IMR-90 (cell line): ENCODE measurements at regions not wholly inside any gene's neighbourhood (a gene's known extent, or its start where the extent isn't known, plus 50 kb on each side); places are given as distances from the start of the nearest gene placed in this dataset.

ENCODE experiments used
- ATAC-seq: fragments of 200-7000 bp; cut with Tn5 transposase; 2 replicates; pipeline ENCODE4 v1.9.1; 2020; ENCODE audit warnings: low read depth, mild to moderate bottlenecking, moderate library complexity
- BruUV-seq: library from RNA; stranded (reverse); fragments of 400-500 nt; replicated peaks from 2 replicates; lab custom pipeline; 2021; lab: Mats Ljungman, UMichigan
- CTCF ChIA-PET: fragments of 300-600 bp; formaldehyde crosslinking; extraction: SDS; loops from one replicate; lab custom pipeline; 2021; ENCODE audit warnings: antibody characterized with exemption; lab: Yijun Ruan, JAX
- POLR2A ChIA-PET: fragments of 300-600 bp; sonication (Branson Sonifier 250); formaldehyde crosslinking; loops from one replicate; lab custom pipeline; 2022; ENCODE audit warnings: antibody characterized with exemption; ENCODE audit not compliant: unreplicated experiment; lab: Charles Lee
- DNase-seq: peaks from one replicate; pipeline ENCODE4 v3.0.0; 2013
- H2AFZ ChIP-seq: replicated peaks from 2 replicates; pipeline ENCODE3; 2013; ENCODE audit warnings: low read length, mild to moderate bottlenecking; ENCODE audit not compliant: poor library complexity
- H2AK5ac ChIP-seq: 2 replicates; pipeline ENCODE4 v1.6.1; 2013; ENCODE audit warnings: low read depth, low read length, inconsistent platforms
- H2AK9ac ChIP-seq: replicated peaks from 2 replicates; pipeline ENCODE3; 2013; ENCODE audit warnings: mild to moderate bottlenecking, low read depth, low read length, moderate library complexity; ENCODE audit not compliant: poor library complexity
- H2BK120ac ChIP-seq: 2 replicates; pipeline ENCODE4 v1.6.1; 2013; ENCODE audit warnings: low read depth, low read length, inconsistent platforms
- H2BK15ac ChIP-seq: 3 replicates; pipeline ENCODE4 v1.6.1; 2013; ENCODE audit warnings: low read depth, low read length, inconsistent platforms
- H2BK20ac ChIP-seq: 2 replicates; pipeline ENCODE4 v1.6.1; 2013; ENCODE audit warnings: low read depth, mild to moderate bottlenecking, inconsistent platforms, low read length, moderate library complexity
- H2BK5ac ChIP-seq: 2 replicates; pipeline ENCODE4 v1.6.1; 2013; ENCODE audit warnings: mild to moderate bottlenecking, low read depth, low read length, inconsistent platforms; ENCODE audit not compliant: poor library complexity, severe bottlenecking
- H3K14ac ChIP-seq: replicated peaks from 2 replicates; pipeline ENCODE4 v1.6.1; 2013; ENCODE audit warnings: low read depth, low read length, inconsistent platforms
- H3K18ac ChIP-seq: 2 replicates; pipeline ENCODE4 v1.6.1; 2013; ENCODE audit warnings: low read depth, low read length, control low read depth
- H3K23ac ChIP-seq: 2 replicates; pipeline ENCODE4 v1.6.1; 2013; ENCODE audit warnings: low read depth, low read length, inconsistent platforms
- H3K27ac ChIP-seq: 2 replicates; pipeline ENCODE4 v1.5.1; 2013; ENCODE audit warnings: mild to moderate bottlenecking, control low read depth, low read length; ENCODE audit not compliant: insufficient read depth
- H3K27me3 ChIP-seq: 2 replicates; pipeline ENCODE4 v1.6.1; 2013; ENCODE audit warnings: low read length; ENCODE audit not compliant: control insufficient read depth, insufficient read depth
- H3K36me3 ChIP-seq: 2 replicates; pipeline ENCODE4 v1.6.1; 2013; ENCODE audit warnings: low read length, mixed read lengths; ENCODE audit not compliant: control insufficient read depth, insufficient read depth
- H3K4ac ChIP-seq: 2 replicates; pipeline ENCODE4 v1.6.1; 2013; ENCODE audit warnings: low read depth, low read length, inconsistent platforms
- H3K4me1 ChIP-seq: 2 replicates; pipeline ENCODE4 v1.6.1; 2013; ENCODE audit warnings: low read length, mixed read lengths; ENCODE audit not compliant: control insufficient read depth, insufficient read depth
- H3K4me2 ChIP-seq: 2 replicates; pipeline ENCODE4 v1.6.1; 2013; ENCODE audit warnings: low read depth, mild to moderate bottlenecking, control low read depth, low read length, moderate library complexity
- H3K4me3 ChIP-seq: 2 replicates; pipeline ENCODE4 v1.5.1; 2013; ENCODE audit warnings: low read depth, mild to moderate bottlenecking, control low read depth, low read length, moderate library complexity; ENCODE audit not compliant: insufficient read depth
- H3K56ac ChIP-seq: 2 replicates; pipeline ENCODE4 v1.6.1; 2013; ENCODE audit warnings: low read length, inconsistent platforms; ENCODE audit not compliant: insufficient read depth; ENCODE audit errors: extremely low read depth
- H3K79me1 ChIP-seq, 2 experiments: 2 replicates each; pipeline ENCODE4 v1.6.1; 2013; ENCODE audit warnings: low read length in 2 of 2, inconsistent platforms in 1 of 2, low read depth in 1 of 2
- H3K9ac ChIP-seq: 2 replicates; pipeline ENCODE4 v1.6.1; 2013; ENCODE audit warnings: low read depth, low read length, control low read depth
- H3K9me1 ChIP-seq: 2 replicates; pipeline ENCODE4 v1.6.1; 2013; ENCODE audit warnings: low read length, inconsistent platforms; ENCODE audit not compliant: insufficient read depth
- H3K9me3 ChIP-seq: 2 replicates; pipeline ENCODE4 v1.6.1; 2013; ENCODE audit warnings: low read length; ENCODE audit not compliant: control insufficient read depth, insufficient read depth
- H4K20me1 ChIP-seq: 2 replicates; pipeline ENCODE4 v1.6.1; 2013; ENCODE audit warnings: low read length, inconsistent platforms; ENCODE audit not compliant: insufficient read depth
- H4K5ac ChIP-seq: 2 replicates; pipeline ENCODE4 v1.6.1; 2013; ENCODE audit warnings: mild to moderate bottlenecking, low read depth, low read length, control low read depth
- H4K8ac ChIP-seq, 2 experiments: 2 replicates each; pipeline ENCODE4 v1.6.1; 2013; ENCODE audit warnings: low read depth in 2 of 2, low read length in 2 of 2, control low read depth in 1 of 2, inconsistent platforms in 1 of 2
- H4K91ac ChIP-seq: 2 replicates; pipeline ENCODE4 v1.6.1; 2013; ENCODE audit warnings: low read depth, low read length, inconsistent platforms; ENCODE audit not compliant: insufficient read depth
- BHLHE40 ChIP-seq: fragments of 150-350 bp; IDR thresholded peaks from 2 replicates; pipeline ENCODE4 v1.6.1; 2016; ENCODE audit warnings: mild to moderate bottlenecking, low read depth, low read length
- CEBPB ChIP-seq: IDR thresholded peaks from 2 replicates; pipeline ENCODE4 v1.6.1; 2012; ENCODE audit warnings: low read depth, low read length, improper control_type of control experiment
- CHD1 ChIP-seq: IDR thresholded peaks from 2 replicates; pipeline ENCODE4 v1.6.1; 2012; ENCODE audit warnings: low read depth, low read length, improper control_type of control experiment
- FOS ChIP-seq: fragments of 150-350 bp; IDR thresholded peaks from 2 replicates; pipeline ENCODE4 v1.6.1; 2016; ENCODE audit warnings: low read depth, low read length
- MAFK ChIP-seq: IDR thresholded peaks from 2 replicates; pipeline ENCODE4 v1.6.1; 2012; ENCODE audit warnings: low read depth, low read length, improper control_type of control experiment
- MAZ ChIP-seq: IDR thresholded peaks from 2 replicates; pipeline ENCODE4 v1.6.1; 2012; ENCODE audit warnings: low read depth, mild to moderate bottlenecking, low read length, improper control_type of control experiment, moderate library complexity, borderline replicate concordance
- MXI1 ChIP-seq: IDR thresholded peaks from 2 replicates; pipeline ENCODE4 v1.6.1; 2012; ENCODE audit warnings: low read depth, mild to moderate bottlenecking, low read length, moderate library complexity, borderline replicate concordance
- NFE2L2 ChIP-seq: fragments of 150-350 bp; IDR thresholded peaks from 2 replicates; pipeline ENCODE4 v1.6.1; 2016; ENCODE audit warnings: low read depth, mild to moderate bottlenecking, low read length
- POLR2A ChIP-seq: IDR thresholded peaks from 2 replicates; pipeline ENCODE4 v1.6.1; 2012; ENCODE audit warnings: mild to moderate bottlenecking, low read depth, low read length
- RAD21 ChIP-seq: IDR thresholded peaks from 2 replicates; pipeline ENCODE4 v1.6.1; 2012; ENCODE audit warnings: low read length, improper control_type of control experiment
- RCOR1 ChIP-seq: IDR thresholded peaks from 2 replicates; pipeline ENCODE4 v1.6.1; 2012; ENCODE audit warnings: mild to moderate bottlenecking, low read length, improper control_type of control experiment; ENCODE audit not compliant: insufficient replicate concordance
- RFX5 ChIP-seq: IDR thresholded peaks from 2 replicates; pipeline ENCODE4 v1.8.0; 2012; ENCODE audit warnings: low read depth, mild to moderate bottlenecking, low read length, moderate library complexity
- SMC3 ChIP-seq: fragments of 150-350 bp; IDR thresholded peaks from 2 replicates; pipeline ENCODE4 v1.6.1; 2016; ENCODE audit warnings: low read depth, mild to moderate bottlenecking, antibody characterized with exemption, low read length, moderate library complexity
- WGBS, 2 experiments: methylation state at CpG; one replicate each; pipeline versions ENCODE4 v1.1.5 to v1.1.7; 2013; ENCODE audit warnings: missing lambda C conversion rate in 2 of 2; ENCODE audit not compliant: insufficient read length in 1 of 2; ENCODE audit errors: extremely low coverage in 2 of 2; 5-methylcytosine and 5-hydroxymethylcytosine counted together
- dilution Hi-C: fragments of 300-500 bp; cut with HindIII; formaldehyde crosslinking; loops from one replicate; pipeline ENCODE4 v1.14.3; 2018; ENCODE audit warnings: low sequenced_read_pairs; ENCODE audit not compliant: unreplicated experiment
- in situ Hi-C: fragments of 300-500 bp; cut with MboI; formaldehyde crosslinking; loops from 3 replicates; pipeline ENCODE4 v1.14.3; 2019; ENCODE audit warnings: low sequenced_read_pairs, inconsistent platforms, mixed read lengths
- intact Hi-C: fragments of 100-400 bp; cut with micrococcal nuclease; formaldehyde crosslinking; loops from 2 replicates; pipeline ENCODE4 v1.10.0; 2022
- TF ChIP-seq, protein P1 (sequence below): fragments of 150-350 bp; IDR thresholded peaks from 2 replicates; pipeline ENCODE4 v1.6.1; 2016; ENCODE audit warnings: low read depth, mild to moderate bottlenecking, low read length, moderate library complexity, borderline replicate concordance
- TF ChIP-seq, protein P2 (sequence below): conservative IDR thresholded peaks from 2 replicates; pipeline ENCODE4 v1.5.1; 2012; ENCODE audit warnings: mild to moderate bottlenecking, low read depth, low read length, improper control_type of control experiment
- TF ChIP-seq, protein P3 (sequence below): fragments of 150-350 bp; IDR thresholded peaks from 2 replicates; pipeline ENCODE4 v1.6.1; 2017; ENCODE audit warnings: mild to moderate bottlenecking, antibody characterized with exemption, low read length, low read depth

DNA sequence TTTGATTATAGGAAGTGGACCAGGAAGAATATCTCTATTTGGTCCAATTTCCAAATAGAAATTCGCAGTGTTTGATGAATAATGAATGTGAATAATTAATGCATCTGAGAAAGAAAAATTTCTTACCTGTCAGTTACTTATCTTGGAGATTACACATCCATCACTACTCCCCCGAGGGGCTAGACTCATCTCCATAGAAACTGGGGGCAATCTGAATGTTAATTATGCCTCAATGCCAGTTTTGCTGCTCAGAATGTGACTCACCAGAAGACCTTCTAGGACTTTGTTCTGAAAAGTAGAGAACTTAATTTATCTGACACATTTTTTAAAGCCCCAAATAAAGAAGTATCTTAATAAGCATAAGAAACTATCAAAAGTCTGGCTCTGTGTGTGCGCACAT, 233.4 kb upstream of the NR4A3 start:
- ATAC-seq (no peak), DNase-seq (no peak)
- no peak overlapping the region for H2AK5ac ChIP-seq
- H3K18ac ChIP-seq: no peak overlapping the region
- no peak overlapping the region for H3K56ac ChIP-seq
- H3K36me3 ChIP-seq: no peaks in the 10 kb centered on the region
- intact Hi-C loops: no loop called here
- no peak overlapping the region for H2BK15ac ChIP-seq
- no peak overlapping the region for H2AFZ ChIP-seq
- no peak overlapping the region for H2BK120ac ChIP-seq
- no peak overlapping the region for H3K4me3 ChIP-seq
- no peak overlapping the region for H3K4ac ChIP-seq
- no CpG with 5 or more reads among the region's 3 CpGs for WGBS, 2 experiments
- in situ Hi-C loops: no loop called here
- dilution Hi-C loops: no loop called here
- no peaks in the 10 kb centered on the region for H4K20me1 ChIP-seq
- H3K27ac ChIP-seq: no peak overlapping the region
- no peak overlapping the region for H4K5ac ChIP-seq
- no peaks in the 10 kb centered on the region for H3K79me1 ChIP-seq
- BruUV-seq: no TSS peak
- CTCF ChIA-PET: no interaction called here
- no peak overlapping the region for H3K9ac ChIP-seq
- POLR2A ChIA-PET: no interaction called here
- H3K23ac ChIP-seq: no peak overlapping the region
- H2AK9ac ChIP-seq: no peak overlapping the region
- H3K9me3 ChIP-seq: peaks cover 3% of the 10 kb centered on the region; the same call in 1 of the 2 replicates
- TF ChIP-seq, protein P1, sequence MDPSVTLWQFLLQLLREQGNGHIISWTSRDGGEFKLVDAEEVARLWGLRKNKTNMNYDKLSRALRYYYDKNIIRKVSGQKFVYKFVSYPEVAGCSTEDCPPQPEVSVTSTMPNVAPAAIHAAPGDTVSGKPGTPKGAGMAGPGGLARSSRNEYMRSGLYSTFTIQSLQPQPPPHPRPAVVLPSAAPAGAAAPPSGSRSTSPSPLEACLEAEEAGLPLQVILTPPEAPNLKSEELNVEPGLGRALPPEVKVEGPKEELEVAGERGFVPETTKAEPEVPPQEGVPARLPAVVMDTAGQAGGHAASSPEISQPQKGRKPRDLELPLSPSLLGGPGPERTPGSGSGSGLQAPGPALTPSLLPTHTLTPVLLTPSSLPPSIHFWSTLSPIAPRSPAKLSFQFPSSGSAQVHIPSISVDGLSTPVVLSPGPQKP: no peak
- TF ChIP-seq FOS (no peak), RCOR1 (no peak), RAD21 (no peak), MXI1 (no peak), RFX5 (no peak), MAZ (no peak), BHLHE40 (no peak), MAFK (no peak), SMC3 (no peak), NFE2L2 (no peak), POLR2A (no peak), CEBPB (no peak), CHD1 (no peak)
- TF ChIP-seq, protein P2, sequence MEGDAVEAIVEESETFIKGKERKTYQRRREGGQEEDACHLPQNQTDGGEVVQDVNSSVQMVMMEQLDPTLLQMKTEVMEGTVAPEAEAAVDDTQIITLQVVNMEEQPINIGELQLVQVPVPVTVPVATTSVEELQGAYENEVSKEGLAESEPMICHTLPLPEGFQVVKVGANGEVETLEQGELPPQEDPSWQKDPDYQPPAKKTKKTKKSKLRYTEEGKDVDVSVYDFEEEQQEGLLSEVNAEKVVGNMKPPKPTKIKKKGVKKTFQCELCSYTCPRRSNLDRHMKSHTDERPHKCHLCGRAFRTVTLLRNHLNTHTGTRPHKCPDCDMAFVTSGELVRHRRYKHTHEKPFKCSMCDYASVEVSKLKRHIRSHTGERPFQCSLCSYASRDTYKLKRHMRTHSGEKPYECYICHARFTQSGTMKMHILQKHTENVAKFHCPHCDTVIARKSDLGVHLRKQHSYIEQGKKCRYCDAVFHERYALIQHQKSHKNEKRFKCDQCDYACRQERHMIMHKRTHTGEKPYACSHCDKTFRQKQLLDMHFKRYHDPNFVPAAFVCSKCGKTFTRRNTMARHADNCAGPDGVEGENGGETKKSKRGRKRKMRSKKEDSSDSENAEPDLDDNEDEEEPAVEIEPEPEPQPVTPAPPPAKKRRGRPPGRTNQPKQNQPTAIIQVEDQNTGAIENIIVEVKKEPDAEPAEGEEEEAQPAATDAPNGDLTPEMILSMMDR: no peak
- TF ChIP-seq, protein P3, sequence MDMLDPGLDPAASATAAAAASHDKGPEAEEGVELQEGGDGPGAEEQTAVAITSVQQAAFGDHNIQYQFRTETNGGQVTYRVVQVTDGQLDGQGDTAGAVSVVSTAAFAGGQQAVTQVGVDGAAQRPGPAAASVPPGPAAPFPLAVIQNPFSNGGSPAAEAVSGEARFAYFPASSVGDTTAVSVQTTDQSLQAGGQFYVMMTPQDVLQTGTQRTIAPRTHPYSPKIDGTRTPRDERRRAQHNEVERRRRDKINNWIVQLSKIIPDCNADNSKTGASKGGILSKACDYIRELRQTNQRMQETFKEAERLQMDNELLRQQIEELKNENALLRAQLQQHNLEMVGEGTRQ: no peak
- H3K4me1 ChIP-seq: no peaks in the 10 kb centered on the region
- no peak overlapping the region for H4K8ac ChIP-seq
- no peak overlapping the region for H3K4me2 ChIP-seq
- H3K9me1 ChIP-seq: no peaks in the 10 kb centered on the region
- H4K91ac ChIP-seq: no peak overlapping the region
- H3K27me3 ChIP-seq: peaks cover 7% of the 10 kb centered on the region
- no peak overlapping the region for H3K14ac ChIP-seq
- H2BK20ac ChIP-seq: no peak overlapping the region
- H2BK5ac ChIP-seq: no peak overlapping the region
